ENCODE measurements at regions not wholly inside any gene's neighbourhood (a gene's known extent, or its start where the extent isn't known, plus 50 kb on each side); places are given as distances from the start of the nearest gene placed in this dataset.

DNA sequence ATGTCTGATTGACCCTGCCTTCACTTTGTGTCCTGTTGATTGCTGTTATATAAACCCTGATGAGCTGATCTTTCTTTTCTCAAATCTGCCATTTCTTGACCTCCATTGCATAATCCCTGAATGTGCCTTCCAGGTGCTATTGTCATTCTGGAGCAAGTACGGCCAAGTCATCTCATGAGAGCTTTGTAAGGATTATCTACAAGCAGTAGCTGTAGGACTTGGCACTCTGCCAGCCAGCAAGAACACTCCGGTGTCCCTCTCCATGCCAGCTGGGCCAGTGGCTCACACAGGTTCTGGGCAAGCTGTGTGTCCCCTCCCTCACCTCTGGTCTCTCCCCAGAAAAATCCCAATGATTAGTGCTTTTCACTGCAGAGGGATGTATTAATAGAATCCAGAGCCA is 348.1 kb downstream of the FOXO1 start:
- H3K4me3 ChIP-seq (ENCODE audit: low read depth, low read length): no peak overlapping the region
- TF ChIP-seq, protein P1, sequence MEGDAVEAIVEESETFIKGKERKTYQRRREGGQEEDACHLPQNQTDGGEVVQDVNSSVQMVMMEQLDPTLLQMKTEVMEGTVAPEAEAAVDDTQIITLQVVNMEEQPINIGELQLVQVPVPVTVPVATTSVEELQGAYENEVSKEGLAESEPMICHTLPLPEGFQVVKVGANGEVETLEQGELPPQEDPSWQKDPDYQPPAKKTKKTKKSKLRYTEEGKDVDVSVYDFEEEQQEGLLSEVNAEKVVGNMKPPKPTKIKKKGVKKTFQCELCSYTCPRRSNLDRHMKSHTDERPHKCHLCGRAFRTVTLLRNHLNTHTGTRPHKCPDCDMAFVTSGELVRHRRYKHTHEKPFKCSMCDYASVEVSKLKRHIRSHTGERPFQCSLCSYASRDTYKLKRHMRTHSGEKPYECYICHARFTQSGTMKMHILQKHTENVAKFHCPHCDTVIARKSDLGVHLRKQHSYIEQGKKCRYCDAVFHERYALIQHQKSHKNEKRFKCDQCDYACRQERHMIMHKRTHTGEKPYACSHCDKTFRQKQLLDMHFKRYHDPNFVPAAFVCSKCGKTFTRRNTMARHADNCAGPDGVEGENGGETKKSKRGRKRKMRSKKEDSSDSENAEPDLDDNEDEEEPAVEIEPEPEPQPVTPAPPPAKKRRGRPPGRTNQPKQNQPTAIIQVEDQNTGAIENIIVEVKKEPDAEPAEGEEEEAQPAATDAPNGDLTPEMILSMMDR (conservative IDR thresholded peaks at IDR 0.05; ENCODE audit: low read depth, low read length): no peak
- DNase-seq (ENCODE audit: low read depth): peak; percentile 18

DNA sequence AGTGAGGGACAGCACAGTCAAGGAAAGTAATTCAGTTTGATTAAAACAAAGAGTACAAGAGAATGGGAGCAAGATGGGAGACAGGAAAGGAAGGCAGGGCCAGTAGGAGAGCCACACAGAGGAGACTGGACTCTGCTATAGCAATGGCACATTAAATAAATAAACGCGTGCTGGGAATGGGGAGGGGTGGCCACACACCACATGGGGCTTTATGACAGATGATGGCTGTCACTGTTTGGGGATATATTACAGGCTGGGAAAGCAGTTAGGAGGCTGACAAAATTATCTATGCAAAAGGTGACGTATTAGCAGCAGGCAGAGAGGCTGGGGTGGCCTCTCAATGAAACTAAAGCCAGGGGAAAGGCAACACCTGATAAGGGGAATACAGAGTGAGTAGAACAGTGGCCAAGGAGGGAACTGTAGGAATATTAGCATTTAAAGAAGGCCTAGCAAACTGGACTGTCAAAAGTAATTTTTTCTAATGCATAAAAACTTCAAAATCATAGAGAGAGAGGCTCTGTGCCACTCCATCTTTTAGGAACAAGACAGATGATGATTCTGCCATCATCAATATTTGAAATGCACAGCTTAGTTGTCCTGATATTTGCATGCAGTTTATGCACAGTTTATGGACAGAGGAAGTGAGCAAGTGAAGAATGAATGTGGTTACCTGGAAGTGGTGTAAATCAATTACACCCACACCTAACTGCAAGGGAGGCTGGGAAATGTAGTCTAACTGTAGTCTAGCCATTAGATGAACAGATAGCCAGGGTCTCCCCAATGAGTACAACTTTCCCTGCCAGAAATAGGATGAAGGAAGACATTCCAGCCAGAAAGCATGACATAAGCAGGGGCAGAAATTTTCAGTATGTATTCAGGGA is 346.5 kb downstream of the FOXO1 start:
- TF ChIP-seq, protein P1 (conservative IDR thresholded peaks at IDR 0.05; ENCODE audit: low read depth, low read length): no peak
- H3K4me3 ChIP-seq (ENCODE audit: low read depth, low read length): no peak overlapping the region
- DNase-seq (ENCODE audit: low read depth): no peak

DNA sequence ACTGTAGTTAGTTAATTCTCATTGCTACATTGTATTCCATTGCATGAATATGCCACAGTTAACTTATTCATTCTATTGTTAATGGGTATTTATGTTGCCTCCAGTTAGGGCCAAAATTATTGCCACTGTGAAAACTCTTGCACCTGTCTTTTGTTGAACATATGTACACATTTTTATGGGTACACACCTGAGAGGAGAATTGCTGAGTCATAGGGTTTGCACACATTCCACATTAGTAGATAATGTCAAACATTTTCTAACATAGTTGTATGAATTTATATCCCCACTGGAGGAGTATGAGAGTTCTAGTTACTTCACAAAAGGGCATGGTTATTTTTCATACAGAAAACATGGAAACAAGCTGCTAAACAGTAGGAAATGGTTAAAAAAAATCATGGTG is 338.4 kb downstream of the FOXO1 start:
- H3K4me3 ChIP-seq (ENCODE audit: low read depth, low read length): no peak overlapping the region
- TF ChIP-seq, protein P1 (conservative IDR thresholded peaks at IDR 0.05; ENCODE audit: low read depth, low read length): no peak
- DNase-seq (ENCODE audit: low read depth): no peak

- DNase-seq (ENCODE audit: low read depth): peak; percentile 87
- TF ChIP-seq, protein P1 (conservative IDR thresholded peaks at IDR 0.05; ENCODE audit: low read depth, low read length): no peak
- H3K4me3 ChIP-seq (ENCODE audit: low read depth, low read length): no peak overlapping the region
Measured at GRCh38 chr13:40329781-40330485, 336.5 kb downstream of the FOXO1 start.

DNA sequence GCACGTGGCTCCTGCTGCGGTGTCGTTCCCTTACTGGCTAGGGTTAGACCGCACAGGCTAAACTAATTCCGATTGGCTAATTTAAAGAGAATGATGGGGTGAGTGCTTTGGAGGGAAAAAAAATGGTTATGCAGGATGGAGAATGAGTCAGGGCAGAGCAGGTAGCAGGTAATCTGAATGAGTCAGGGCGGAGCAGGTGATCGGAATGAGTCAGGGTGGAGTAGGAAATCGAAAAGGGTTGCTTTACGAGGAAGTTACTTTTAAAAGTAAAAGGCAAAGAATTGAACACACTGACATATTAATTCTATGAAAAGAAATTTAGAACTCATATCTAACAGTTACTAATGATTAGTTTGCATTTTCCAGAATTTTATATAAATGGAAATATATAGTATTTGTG is 335.5 kb downstream of the FOXO1 start:
- TF ChIP-seq, protein P1 (conservative IDR thresholded peaks at IDR 0.05; ENCODE audit: low read depth, low read length): no peak
- DNase-seq (ENCODE audit: low read depth): no peak
- no peak overlapping the region for H3K4me3 ChIP-seq (ENCODE audit: low read depth, low read length)

DNA sequence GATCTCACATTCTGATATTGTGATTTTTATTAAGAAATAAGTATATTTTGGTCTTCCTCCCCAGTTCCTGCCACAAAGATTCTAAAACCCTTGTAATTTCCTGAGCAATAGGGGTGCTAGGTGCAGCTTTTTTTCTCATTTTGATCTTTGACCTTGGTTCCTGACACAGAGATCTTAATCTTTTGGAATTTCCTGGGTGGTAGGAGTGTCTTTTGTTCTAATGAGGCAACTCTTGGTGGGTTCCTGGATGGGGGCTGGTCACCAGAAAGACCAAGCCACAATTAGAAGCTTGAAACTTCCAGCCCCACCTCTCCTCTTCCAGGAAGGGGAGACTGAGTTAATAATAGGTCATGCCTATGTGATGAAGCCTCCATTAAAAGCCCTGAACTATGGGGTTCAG is 334.6 kb downstream of the FOXO1 start:
- TF ChIP-seq, protein P1 (conservative IDR thresholded peaks at IDR 0.05; ENCODE audit: low read depth, low read length): no peak

More for the DNA sequence above, 334.6 kb downstream of the FOXO1 start:
- no peak for DNase-seq (ENCODE audit: low read depth)
- H3K4me3 ChIP-seq (ENCODE audit: low read depth, low read length): no peak overlapping the region

Measured in choroid plexus epithelial cell (primary cell).